DMS 273 (cell line): ENCODE measurements at regions not wholly inside any gene's neighbourhood (a gene's known extent, or its start where the extent isn't known, plus 50 kb on each side); places are given as distances from the start of the nearest gene placed in this dataset.

Experiments used
- DNase-seq: peaks from one replicate; lab custom pipeline; 2025; ENCODE audit not compliant: unreplicated experiment; lab: John Stamatoyannopoulos, UW

DNA sequence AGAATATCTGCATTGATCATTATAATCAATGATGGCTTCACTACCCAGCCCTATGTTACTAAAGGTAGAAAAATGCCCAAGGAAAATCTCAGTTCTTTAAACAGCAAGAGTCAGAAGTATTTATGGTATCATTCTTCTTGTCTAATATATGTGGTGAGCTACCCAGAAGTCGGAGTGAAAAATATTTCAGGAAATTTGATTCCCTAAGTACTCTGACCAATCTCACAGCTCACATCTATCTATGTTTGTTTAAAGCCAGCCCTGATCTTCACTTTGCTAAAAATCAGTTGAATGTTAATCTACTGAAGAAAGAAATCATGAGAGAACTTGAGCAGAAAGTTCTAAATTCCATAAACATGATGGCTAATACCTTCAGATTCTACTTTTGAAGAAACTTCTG, 522.9 kb upstream of the SLIT2 start:
- no peak for DNase-seq

DNA sequence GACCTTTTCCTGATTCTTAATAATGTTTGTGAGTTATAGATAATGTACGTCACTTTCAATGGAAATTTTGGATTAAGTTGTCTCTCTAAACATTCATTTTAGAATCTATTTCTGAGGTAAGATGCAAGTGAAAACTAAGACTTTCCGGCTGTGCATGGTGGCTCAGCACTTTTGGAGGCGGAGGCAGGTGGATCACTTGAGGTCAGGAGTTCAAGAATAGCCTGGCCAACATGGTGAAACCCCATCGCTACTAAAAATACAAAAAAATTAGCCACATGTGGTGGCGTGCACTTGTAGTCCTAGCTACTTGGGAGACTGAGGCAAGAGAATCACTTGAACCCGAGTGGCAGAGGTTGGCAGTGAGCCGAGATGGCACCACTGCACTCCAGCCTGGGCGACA, 524.6 kb upstream of the SLIT2 start:
- DNase-seq: no peak

DNA sequence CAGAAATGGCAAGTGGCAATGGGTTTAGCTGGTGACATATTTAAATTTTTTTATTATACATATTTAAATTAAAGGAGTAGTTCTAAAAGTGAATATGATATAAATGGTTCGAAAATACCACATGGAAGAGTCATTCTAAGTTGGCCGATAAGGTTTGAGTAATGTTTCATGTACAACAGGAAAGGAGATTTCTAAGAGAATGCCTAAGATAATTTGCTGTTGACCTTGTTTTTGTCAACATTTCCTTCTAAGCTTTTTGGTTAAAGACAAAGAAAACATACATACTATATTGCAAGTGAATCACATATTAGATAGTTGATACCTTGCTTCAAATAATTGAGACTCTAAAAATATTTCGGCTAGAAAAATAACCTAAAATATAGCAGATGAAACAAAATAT, 526.6 kb upstream of the SLIT2 start:
- DNase-seq: no peak

DNA sequence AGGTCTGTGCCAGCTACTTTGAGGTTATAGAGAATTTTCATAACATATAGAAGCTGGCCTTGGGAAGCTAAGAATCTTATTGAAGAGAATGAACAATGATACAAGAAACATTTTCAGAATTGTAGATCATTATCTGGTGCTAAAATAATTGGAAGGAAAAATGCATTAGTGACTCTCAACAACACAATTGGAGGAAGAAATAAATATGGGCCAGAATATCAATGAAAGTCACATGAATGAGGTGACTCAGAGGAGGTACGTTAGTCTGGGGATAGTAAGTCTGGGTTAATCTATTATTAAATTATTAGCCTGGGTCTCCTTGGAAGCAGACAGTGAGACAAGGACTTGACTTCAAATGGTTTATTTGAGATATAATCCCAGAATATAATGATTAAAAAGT, 529.3 kb upstream of the SLIT2 start:
- DNase-seq: no peak

DNA sequence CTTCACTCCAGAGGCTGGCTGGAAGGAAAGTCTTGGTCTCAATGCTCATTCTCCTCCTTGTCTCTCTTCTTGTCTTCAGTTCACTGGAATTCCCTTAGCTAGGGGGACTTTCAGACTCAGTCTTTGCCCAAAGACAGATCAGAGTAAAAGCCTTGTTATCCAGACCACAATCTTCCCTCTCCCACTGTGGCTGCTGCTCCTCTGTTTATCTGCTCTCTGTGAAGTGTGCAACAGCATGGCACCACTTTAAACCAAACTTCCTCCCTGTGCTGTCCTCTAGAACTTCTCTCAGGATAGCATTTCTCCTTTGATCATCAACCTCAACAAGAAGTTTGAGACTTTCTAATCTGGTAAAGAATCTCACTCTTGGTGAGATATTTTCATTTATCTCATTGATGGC, 530.1 kb upstream of the SLIT2 start:
- no peak for DNase-seq

DNA sequence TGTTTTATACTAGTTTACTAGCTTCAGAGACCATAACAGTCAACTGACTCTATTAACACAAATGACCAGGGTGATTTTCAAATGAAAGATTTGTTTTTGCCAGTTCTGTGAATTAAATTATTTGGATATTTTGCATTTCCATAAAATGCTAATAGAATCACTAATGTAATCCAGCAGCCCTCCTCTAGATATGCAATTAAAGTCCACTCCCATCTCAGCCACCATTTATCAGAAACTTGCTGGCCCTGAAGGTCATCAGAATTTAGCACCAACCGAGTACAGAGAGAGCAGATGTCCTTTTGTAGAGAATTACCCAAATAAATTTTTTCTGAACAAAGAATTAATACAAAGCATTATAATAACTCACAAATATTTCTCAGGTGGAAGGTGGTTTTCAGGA, 531.1 kb upstream of the SLIT2 start:
- DNase-seq: no peak

DNA sequence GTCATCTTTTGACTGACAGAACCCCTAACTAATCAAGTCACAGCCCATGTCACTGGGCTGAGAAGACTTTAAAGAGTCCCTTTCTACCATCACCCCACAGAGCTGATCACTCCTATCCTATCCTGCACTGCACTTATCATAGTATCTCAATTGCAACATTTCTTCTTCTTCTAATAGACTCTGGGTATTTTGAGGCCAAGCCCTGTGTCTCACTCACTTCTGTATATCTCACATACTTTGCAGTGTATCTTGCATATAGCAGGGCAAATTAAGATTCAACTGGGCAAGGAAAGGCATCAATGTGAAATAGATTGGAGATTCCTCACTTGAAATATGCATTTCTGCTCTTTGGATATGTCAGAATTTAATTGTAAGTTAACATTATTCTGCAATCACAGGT, 531.5 kb upstream of the SLIT2 start:
- no peak for DNase-seq

DNA sequence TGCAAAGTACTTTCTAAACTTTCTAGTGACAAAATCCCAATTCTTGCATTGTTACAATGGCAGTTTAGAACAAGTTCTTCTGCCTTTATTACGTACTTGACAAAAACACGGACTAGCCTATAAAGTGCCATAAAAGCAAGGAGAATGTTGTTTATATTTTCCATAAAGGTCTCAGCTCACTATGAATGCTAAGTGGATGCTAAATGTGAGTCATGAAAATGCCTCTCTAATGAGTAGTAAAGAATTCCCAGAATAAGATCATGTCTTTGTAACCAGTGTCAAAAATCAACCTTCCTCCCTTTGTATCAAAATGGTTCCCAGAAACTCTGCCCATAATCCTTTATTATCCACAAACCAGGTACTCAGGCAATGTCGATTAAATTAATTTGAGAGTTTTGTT, 539.8 kb upstream of the SLIT2 start:
- no peak for DNase-seq

DNA sequence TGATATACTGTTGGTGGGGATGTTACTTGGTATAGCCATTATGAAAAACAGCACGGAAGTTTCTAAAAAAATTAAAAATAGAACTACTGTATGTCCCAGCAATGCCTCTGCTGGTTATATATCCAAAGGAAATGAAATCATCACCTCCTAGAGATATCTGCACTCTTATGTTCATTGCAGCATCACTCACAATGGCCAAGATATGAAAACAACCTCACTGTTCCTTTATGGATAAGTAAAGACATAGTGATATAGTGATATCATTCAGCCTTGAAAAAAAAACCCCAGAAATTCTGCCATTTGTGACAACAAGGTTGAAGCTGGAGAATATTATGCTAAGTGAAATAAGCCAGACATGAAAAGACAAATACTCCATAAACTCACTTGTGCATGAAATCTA, 543.8 kb upstream of the SLIT2 start:
- DNase-seq: no peak

DNA sequence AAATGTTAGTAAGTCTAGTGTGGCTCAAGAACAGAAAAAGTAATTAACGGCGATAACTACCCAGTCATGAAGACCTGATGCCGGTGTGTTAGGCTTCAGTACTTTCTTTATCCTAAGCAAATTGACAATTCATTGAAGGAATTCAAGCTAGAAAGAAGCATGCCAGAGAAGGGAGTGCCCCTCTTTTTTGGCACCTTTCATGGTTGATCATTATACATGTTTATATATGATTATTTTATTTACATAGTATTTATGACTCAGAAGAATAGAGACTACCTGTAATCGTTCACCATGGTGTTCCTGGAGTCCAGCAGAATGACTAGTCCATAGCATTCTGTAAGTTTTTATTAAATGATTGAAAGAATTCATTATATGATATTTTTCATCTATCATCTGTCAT, 548.3 kb upstream of the SLIT2 start:
- DNase-seq: no peak

DNA sequence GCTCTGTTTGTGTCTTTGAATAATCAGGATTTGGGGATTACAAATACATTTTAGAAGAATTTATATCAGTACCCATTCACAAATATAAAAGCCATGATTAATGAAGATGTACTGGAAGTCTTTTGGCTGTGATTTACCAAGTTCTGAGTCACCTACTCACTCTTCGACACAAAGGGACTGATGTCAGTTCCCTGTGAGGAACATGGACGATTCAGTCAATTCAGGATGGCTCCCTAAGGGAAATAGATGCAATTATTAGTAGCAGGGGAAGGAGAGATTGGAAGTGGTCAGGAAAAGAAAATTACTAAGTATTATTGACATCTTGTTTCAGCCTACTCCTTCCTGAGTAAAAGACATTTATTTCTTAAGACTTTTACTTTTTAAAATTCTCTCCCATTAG, 550.7 kb upstream of the SLIT2 start:
- DNase-seq: no peak

DNA sequence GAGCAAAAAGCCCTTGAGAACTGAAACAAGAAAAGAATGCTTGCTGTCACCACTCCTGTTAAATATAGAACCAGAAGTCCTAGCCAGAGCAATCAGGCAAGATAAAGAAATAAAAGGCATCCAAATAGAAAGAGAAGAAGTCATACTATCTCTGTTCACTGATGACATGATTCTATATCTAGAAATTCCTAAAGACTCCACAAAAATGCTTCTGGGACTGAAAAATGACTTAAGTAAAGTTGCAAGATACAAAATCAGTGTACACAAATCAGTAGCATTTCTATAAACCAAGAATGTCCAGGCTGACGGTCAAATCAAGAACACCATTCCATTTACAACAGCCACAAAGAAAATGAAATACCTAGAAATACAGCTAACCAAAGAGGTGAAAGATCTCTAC, 552.7 kb upstream of the SLIT2 start:
- DNase-seq: no peak

DNA sequence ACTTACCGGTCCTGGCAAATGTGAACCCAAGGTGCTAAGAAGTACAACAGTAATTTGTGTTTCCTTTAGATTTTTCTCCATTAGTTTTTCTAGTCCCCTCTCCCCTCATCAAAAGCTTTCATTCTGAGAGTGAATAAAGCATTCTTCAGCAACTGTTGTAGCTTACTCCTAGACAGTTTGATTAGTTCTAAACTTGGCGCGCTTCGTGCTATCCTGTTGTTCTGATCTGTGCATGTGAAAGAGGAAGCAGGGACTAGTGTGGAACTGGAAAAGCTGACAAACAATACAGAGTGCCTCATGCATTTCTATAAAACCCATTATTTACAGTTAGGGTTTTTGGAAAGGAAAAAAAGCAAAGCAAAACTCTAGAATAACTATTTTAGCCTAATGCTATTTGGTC, 556.9 kb upstream of the SLIT2 start:
- DNase-seq: no peak

DNA sequence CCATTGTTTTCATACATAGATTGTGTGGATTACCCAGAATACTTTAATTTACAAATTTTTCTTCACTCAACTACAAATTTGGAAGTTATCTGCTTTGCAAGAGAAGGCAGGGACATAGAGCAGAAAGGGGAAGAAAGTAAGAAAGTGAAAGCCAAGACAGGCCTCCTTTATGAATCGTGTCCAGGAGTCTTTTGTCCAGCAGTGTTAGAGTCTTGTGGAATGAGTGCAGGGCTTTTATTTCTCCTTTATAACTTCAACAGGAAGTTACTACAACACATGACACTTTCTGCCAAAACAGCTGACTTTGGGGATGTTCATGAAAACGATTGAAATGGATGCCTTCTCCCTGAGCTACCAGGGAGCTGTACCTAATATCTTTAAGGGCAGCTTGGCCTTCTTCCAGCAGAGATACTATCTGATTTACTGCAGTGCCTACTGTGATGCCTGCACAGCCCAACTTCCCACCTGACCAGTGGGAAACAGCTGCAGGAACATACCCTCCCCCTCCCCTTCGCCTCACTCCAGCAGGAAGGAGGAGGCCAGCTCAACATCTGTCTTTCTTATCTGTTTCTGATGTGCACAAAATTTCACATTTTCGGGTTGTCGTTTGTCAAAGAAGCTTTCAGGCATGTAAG, 557.7 kb upstream of the SLIT2 start:
- no peak for DNase-seq

DNA sequence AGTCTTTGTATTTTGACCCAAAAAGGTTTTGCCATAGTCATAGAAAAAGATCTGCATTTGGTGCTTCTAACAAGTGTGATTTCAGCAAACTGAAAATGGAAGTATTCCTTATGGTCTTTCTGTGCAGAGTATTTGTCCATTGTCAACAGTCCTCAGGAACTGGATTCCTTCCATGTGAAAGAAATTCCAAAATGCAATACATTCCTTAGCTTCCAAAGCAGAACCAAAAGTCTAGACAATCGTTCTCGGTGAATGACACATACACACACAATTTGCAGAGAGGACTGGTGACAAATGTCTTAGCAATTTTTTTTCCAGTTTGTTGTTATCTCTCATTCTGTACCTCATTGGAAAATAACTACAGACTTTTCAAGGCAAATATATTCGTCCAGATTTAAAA, 562.2 kb upstream of the SLIT2 start:
- DNase-seq: no peak

DNA sequence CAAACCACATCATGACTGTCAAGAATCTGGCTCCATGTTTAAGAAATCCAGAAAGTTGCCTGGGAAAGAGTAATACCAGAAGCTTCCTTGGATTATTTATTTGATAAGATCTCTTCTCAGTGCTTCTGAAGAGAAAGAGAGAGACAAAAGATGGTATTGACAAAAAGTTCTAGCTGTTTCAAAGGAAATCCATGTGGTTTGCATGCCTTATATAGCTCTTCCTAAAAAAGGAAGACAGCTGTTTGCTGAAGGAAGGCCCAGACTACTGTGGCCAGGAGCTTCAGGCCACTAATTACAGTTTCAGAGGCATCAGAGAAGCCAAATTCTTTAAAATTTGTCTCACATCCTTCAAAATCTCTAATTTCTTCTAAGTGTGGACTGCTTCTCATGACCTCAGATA, 565.2 kb upstream of the SLIT2 start:
- no peak for DNase-seq

DNA sequence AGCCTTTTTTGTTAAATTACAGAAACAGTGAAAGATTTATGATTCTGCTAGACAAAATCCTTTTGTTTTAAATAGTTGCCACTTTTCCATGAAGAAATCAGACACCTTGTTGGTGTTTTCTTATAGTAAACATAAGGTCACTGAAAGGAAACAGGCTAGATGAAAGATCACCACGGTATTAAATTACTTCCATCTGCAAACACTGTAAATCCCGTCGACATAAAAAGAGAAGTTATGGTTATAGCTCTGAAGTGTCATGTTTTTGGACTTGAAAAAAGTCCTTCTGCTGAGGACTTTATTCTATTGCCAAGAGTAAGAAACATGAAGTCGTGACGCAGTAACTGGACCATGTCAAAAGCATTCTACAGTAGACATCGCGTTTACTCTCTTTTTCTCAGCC, 567.6 kb upstream of the SLIT2 start:
- DNase-seq: no peak

DNA sequence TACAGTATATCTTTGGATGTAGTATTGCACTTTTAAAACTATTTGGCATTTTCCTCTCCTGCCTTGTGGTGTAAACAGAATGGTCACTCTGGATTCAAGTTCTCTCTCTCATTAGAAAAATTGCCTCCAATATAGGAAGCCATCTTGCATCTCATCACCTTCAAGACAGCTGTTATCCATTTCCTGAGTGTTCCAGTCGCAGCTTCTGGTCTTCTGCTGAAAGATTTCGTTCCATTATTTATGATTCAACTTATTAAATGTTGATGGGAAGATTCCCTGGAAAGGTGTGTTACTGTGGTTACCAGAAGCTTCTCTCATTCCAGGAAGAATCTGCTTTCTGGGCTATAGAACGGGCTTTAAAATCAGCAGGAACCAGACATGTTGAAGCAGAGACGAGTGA, 568.3 kb upstream of the SLIT2 start:
- DNase-seq: no peak

DNA sequence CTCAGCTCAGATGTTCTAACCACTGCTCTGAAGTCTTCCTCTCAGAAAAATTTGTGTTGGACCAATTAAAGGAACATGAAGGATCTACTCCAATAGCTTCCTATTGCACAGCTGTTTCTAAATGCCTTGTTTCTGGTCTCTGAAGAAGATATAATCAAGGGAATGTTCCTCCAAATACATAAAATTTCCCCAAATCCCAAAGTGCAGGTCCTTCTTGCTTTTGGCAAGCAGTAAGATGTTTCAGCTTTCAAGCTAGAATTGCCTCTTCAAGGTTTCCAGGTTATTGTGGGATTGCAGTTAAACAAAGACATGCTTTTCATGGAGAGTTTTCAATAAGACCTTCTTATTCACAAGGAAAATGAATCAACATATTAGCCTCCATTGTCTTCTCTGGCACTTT, 574.5 kb upstream of the SLIT2 start:
- no peak for DNase-seq

DNA sequence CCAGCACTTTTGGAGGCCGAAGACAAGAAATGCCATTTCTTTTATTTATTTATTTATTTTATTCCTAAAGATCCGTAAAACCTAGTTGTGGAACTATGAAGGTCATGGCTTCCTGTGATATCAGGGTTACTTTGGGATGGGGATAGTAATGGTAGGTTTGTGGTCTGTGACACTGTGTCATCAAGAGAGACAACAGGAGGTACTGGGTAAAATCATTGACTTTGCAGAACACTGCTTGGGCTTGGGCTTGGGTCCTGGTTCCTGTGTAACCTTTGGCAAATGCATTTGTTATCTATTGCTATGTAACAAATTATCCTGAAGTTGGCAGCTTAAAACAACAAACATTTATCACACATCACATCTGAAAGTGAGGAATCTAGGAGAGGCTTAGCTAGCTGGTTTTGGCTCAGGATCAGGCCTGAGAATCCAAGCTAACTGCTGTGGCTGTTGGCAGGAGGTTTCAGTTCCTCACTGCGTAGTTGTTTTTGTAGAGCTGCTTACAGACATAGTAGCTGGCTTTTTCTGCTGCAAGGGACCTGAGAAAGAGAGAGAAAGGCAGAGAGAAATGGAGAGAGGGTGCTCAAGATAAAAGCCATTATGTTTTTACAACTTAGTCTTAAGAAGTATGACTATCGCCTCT, 576.4 kb upstream of the SLIT2 start:
- DNase-seq: no peak

DNA sequence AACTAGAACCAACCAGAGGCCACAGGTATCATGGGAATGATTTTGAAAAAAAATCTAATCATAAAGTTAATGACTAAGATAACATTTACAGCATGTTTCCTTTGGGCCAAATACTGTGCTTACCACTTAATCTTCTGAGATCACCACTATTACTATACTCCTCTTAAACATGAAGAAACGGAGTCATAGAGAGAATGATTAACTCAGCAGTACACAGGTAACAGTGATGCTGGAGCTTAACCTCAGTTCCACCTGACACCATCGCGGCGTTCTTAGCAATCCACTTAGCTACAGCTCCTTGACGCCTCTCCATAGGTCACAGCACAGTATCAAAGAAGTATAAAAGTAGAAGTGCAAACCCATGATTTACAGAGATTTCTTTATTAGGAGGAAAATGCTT, 592.6 kb upstream of the SLIT2 start:
- DNase-seq: no peak

DNA sequence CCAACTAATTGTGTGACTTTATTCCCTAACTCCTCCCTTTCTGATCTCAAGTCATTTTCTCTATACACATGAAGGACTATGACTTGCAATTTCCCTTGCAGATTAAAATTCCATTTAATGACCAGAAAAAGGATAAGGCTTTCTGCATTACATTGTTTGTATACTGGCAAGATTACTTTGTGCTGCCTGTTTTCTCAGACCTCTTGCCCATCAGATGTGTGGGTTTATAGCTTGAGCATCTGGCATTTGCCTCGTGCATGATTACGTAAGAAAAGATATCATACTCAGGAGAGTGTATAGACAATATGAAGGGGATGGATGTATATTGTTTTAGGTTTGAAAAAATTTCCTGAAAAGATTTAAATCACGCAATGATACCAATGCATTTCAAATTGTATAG, 593.8 kb upstream of the SLIT2 start:
- no peak for DNase-seq

DNA sequence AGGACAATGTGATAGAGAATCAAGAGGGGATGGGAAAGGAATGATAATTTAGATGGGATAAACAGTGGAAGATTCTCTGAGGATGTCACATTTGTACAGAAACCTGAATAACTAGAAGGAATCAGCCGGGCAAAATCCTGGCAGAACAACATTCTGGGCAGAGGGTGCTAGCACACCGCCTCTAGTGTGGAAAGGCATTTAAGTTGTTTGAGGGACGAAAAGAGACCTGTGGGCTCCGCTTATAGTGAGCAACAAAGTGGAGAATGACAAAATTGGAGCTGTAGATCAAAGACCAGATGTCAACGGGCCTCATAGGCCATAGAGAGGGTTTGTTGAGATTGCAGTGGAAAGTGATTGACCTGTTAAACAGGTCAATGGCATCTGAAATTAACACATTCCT, 596.0 kb upstream of the SLIT2 start:
- no peak for DNase-seq
